IPS-20b (cell line): ENCODE measurements at regions not wholly inside any gene's neighbourhood (a gene's known extent, or its start where the extent isn't known, plus 50 kb on each side); places are given as distances from the start of the nearest gene placed in this dataset.

Experiments
- H3K27ac ChIP-seq: one replicate; pipeline ENCODE4 v1.5.1; 2013; ENCODE audit warnings: low read length
- H3K27me3 ChIP-seq: 2 replicates; pipeline ENCODE4 v1.6.1; 2013; ENCODE audit warnings: mild to moderate bottlenecking, low read length, inconsistent platforms; ENCODE audit not compliant: insufficient read depth
- H3K36me3 ChIP-seq: 2 replicates; pipeline ENCODE4 v1.6.1; 2013; ENCODE audit warnings: low read depth, mild to moderate bottlenecking, inconsistent platforms, low read length, moderate library complexity; ENCODE audit not compliant: insufficient read depth
- H3K4me1 ChIP-seq: 2 replicates; pipeline ENCODE4 v1.6.1; 2013; ENCODE audit warnings: mild to moderate bottlenecking, control low read depth, inconsistent platforms, low read length, moderate library complexity; ENCODE audit not compliant: insufficient read depth
- H3K4me3 ChIP-seq: 2 replicates; pipeline ENCODE4 v1.5.1; 2013; ENCODE audit warnings: mild to moderate bottlenecking, low read length, inconsistent platforms
- H3K9ac ChIP-seq: 2 replicates; pipeline ENCODE4 v1.6.1; 2013; ENCODE audit warnings: low read depth, mild to moderate bottlenecking, inconsistent platforms, low read length, moderate library complexity
- H3K9me3 ChIP-seq: 2 replicates; pipeline ENCODE4 v1.6.1; 2013; ENCODE audit warnings: mild to moderate bottlenecking, low read depth, low read length, inconsistent platforms; ENCODE audit not compliant: insufficient read depth

DNA sequence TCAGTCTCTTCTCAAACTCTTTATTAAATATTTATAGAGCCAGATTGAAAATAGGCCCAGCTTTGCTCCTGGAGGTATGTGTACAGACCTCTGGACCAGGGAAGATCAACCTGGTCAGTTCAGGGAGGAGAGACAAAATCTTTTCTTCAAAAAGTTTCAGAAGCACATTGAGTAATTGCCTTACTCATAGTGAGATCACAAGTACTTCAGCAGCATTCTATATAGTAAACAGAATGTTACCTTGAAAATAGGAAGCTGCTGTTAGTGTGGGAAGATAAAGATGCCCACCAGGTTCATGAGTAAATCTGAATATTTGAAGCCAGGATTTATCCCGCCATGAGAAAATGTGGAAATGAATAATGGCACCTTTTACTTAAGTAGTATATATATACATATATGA, 665.9 kb upstream of the CITED2 start:
- no peak overlapping the region for H3K4me3 ChIP-seq
- no peak overlapping the region for H3K27ac ChIP-seq
- H3K27me3 ChIP-seq: no peaks in the 10 kb centered on the region
- H3K9ac ChIP-seq: no peak overlapping the region
- peaks cover 8% of the 10 kb centered on the region for H3K9me3 ChIP-seq
- H3K36me3 ChIP-seq: no peaks in the 10 kb centered on the region
- no peaks in the 10 kb centered on the region for H3K4me1 ChIP-seq

DNA sequence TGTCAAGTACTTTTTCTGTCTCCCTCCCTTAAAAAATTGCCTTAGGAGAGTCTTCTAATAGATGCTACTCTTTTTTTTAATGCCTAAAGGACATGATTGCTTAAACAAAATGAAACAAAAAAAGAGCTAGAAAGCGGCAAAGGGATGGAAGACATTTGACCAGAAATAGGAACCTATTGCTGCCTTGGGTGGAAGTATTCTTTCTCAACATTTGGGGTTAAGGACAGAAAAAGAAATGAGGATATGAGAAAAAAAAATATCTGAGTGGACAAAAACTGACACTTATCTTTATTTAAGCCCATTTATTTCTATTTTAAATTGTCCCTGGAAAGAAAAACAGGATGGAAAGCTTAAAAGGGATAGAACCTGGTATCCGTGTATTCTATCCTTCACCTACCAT, 664.9 kb upstream of the CITED2 start:
- no peak overlapping the region for H3K9ac ChIP-seq
- no peaks in the 10 kb centered on the region for H3K27me3 ChIP-seq
- no peak overlapping the region for H3K27ac ChIP-seq
- H3K4me1 ChIP-seq: no peaks in the 10 kb centered on the region
- peaks cover 8% of the 10 kb centered on the region for H3K9me3 ChIP-seq
- H3K36me3 ChIP-seq: no peaks in the 10 kb centered on the region
- H3K4me3 ChIP-seq: no peak overlapping the region

DNA sequence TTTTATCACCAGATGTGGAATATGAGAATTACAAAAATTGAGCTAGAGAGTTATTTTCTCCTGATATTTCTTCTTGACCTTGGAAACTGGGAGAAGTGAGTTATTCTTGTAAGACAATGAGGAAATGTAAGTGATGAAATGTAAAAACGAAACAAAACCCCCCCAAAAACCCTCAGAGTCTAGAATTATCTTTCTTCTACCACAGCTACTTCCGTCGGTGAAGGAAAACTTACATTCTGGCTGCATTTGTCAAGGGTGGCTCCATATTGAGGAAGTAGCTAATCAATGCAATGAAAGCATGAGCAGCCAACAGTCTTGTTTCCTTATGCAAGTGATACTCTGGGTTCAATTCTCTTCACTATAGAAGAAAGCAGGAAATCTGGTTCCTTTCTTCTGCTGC, 661.7 kb upstream of the CITED2 start:
- no peak overlapping the region for H3K4me3 ChIP-seq
- no peaks in the 10 kb centered on the region for H3K36me3 ChIP-seq
- no peak overlapping the region for H3K9ac ChIP-seq
- H3K27me3 ChIP-seq: no peaks in the 10 kb centered on the region
- H3K9me3 ChIP-seq: peaks cover 8% of the 10 kb centered on the region
- no peak overlapping the region for H3K27ac ChIP-seq
- no peaks in the 10 kb centered on the region for H3K4me1 ChIP-seq

DNA sequence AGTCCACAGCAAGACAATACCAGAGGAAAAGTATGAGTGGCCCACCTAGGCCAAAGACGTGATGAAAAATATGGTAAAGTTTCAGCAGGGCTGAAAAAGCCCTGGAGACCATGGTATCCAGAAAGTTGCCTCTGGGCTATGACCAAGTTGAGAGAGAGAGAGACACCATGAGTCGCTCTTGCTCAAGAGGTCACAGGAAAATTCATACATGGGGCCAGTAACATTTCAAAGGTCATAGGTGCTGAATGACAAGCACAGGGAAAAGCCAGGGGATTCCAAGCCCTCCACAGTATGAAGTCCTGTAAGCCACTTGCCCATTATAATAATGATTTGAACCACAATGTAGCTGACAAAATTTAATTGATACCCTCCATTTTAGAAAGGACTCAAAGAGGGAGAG, 657.7 kb upstream of the CITED2 start:
- no peaks in the 10 kb centered on the region for H3K4me1 ChIP-seq
- H3K4me3 ChIP-seq: no peak overlapping the region
- H3K27me3 ChIP-seq: no peaks in the 10 kb centered on the region

DNA sequence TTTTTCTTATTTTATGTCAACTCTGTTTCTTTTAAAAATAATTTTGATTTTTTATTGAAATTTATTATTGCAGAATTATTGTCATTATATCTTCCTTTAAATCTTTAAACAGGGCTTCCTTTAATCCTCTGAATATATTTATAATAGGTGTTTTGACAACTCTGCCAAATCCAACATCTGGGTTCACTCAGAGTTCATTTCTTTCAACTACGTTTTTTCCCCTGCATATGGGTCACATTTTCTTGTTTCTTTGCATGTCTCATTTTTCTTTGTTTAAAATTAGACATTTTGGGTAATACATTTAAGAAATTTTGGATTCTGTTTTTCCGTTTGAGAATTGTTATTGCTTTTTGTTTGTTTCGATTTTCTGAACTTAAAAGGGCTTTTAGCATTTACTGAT, 655.1 kb upstream of the CITED2 start:
- Histone ChIP-seq H3K36me3 (no peaks in the 10 kb centered on the region), H3K27ac (no peak overlapping the region), H3K4me1 (no peaks in the 10 kb centered on the region), H3K9ac (no peak overlapping the region), H3K4me3 (no peak overlapping the region), H3K27me3 (no peaks in the 10 kb centered on the region), H3K9me3 (no peaks in the 10 kb centered on the region; the same call in 1 of the 2 replicates)

More for the DNA sequence above, 657.7 kb upstream of the CITED2 start:
- no peak overlapping the region for H3K9ac ChIP-seq
- H3K36me3 ChIP-seq: no peaks in the 10 kb centered on the region
- H3K9me3 ChIP-seq: peaks cover 8% of the 10 kb centered on the region
- no peak overlapping the region for H3K27ac ChIP-seq

DNA sequence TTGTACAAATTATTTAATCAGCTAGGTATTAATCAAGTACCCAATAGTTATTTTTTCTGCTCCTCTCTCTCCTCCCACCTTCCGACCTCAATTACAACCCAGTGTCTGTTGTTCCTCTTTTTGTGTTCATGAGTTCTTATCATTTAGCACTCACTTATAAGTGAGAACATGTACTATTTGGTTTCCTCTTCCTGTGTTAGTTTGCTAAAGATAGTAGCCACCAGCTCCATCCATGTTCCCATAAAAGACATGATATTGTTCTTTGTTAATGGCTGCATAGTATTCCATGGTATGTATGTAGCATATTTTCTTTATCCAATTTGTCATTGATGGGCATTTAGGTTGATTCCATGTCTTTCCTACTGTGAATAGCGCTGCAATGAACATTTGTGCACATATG, 652.8 kb upstream of the CITED2 start:
- Histone ChIP-seq H3K9me3 (no peaks in the 10 kb centered on the region; the same call in 1 of the 2 replicates), H3K9ac (no peak overlapping the region), H3K27ac (no peak overlapping the region), H3K4me3 (no peak overlapping the region), H3K36me3 (no peaks in the 10 kb centered on the region), H3K27me3 (no peaks in the 10 kb centered on the region), H3K4me1 (no peaks in the 10 kb centered on the region)

DNA sequence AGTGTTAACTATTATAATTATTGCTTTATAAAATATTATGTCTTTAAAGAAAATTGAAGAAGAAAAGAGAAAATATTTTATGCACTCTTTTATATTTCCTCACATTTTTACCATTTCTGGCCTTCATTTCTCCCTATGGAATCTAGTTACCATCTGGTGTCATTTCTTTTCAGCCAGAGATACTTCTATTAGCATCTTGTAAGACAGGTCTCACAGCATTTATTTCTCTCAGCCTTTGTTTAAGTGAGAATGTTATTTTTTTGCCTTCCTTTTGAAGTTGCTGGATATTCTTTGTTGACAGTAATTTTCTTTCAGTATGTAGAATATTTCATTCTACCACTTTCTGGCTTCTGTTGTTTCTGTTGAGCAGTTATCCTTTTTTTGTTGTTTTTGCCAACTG, 652.1 kb upstream of the CITED2 start:
- H3K27ac ChIP-seq: no peak overlapping the region
- no peaks in the 10 kb centered on the region for H3K27me3 ChIP-seq
- H3K4me3 ChIP-seq: no peak overlapping the region
- no peaks in the 10 kb centered on the region for H3K36me3 ChIP-seq
- no peaks in the 10 kb centered on the region; the same call in 1 of the 2 replicates for H3K9me3 ChIP-seq
- no peak overlapping the region for H3K9ac ChIP-seq
- no peaks in the 10 kb centered on the region for H3K4me1 ChIP-seq

DNA sequence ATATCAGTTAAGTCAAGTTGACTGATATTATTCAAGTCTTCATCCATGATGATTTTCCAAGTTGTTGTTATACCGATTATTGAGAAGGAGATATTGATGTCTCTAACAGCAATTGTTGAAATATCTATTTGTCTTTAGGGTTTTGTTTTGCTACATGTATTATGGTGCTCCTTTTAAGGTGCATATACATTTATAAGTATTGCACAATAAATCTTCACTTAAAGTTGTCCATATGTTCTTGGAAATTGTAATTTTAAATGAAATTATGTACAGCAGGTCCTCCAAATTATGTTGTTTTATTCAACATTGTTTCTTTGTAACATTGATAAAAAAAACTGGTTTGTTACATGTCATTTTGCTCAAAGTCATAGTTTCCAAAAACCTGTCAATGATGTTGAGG, 650.7 kb upstream of the CITED2 start:
- Histone ChIP-seq H3K4me3 (no peak overlapping the region), H3K9ac (no peak overlapping the region), H3K27ac (no peak overlapping the region), H3K4me1 (no peaks in the 10 kb centered on the region), H3K36me3 (no peaks in the 10 kb centered on the region), H3K9me3 (peaks cover 10% of the 10 kb centered on the region), H3K27me3 (no peaks in the 10 kb centered on the region)

DNA sequence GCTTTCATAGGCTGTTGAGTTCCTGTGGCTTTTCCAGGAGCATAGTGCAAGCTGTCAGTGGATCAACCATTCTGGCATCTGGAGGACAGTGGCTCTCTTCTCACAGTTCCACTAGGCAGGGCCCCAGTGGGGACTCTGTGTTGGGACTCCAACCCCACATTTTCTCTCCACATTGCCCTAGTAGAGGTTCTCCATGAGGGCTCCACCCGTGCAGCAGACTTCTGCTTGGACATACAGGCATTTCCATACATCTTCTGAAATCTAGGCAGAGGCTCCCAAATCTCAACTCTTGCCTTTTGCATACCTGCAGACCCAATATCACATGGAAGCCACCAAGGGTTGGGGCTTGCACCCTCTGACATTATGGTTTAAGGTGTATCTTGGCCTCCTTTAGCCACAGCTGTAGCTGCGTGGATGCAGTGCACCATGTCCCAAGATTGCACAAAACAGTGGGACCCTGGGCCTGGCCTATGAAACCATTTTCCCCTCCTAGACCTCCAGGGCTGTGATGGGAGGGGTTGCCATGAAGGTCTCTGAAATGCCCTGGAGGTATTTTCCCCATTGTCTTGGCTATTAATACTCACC, 645.9 kb upstream of the CITED2 start:
- no peak overlapping the region for H3K4me3 ChIP-seq
- no peaks in the 10 kb centered on the region for H3K27me3 ChIP-seq
- no peak overlapping the region for H3K9ac ChIP-seq
- no peak overlapping the region for H3K27ac ChIP-seq
- no peaks in the 10 kb centered on the region for H3K36me3 ChIP-seq
- no peaks in the 10 kb centered on the region for H3K4me1 ChIP-seq
- H3K9me3 ChIP-seq: peaks cover 22% of the 10 kb centered on the region

DNA sequence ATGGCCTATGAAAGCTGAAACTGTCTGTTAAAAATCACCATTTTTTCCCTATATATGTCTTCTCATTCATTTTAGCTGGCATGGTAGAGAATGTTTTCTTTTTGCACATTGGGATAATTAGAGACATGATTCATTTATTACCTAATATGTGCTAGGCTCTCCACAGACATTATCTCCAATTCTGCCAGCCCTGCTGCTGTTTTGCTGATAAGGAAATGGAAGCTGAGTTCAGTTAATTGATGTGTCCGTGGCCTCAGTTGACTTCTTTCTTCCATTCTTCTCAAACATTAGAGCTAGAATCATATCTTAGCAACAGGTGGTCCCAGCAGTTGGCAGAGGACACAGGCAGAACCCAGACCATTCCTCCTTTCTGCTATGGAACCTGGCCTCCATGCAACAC, 644.1 kb upstream of the CITED2 start:
- Histone ChIP-seq H3K9ac (no peak overlapping the region), H3K4me3 (no peak overlapping the region), H3K4me1 (no peaks in the 10 kb centered on the region), H3K27ac (no peak overlapping the region), H3K36me3 (no peaks in the 10 kb centered on the region), H3K9me3 (peaks cover 22% of the 10 kb centered on the region), H3K27me3 (no peaks in the 10 kb centered on the region)

DNA sequence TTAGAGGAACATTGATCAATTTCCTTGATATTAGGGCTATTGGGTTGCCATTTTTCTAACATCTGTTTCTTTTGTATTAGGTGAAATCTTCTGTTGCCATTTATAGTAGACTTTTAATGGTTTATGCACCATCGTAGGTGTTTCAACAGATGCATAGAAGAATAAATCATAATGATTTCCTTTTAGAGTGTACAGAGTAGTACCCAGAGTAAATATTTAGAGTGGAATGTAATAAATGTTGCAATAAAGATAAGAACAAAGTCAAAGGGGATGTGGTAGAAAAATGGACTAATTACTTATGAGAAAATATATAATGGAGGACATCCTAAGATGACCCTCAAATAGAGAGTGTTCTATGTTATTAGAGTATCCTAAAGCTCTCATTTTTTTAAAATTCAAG, 643.0 kb upstream of the CITED2 start:
- Histone ChIP-seq H3K36me3 (no peaks in the 10 kb centered on the region), H3K9me3 (peaks cover 22% of the 10 kb centered on the region), H3K9ac (no peak overlapping the region), H3K27me3 (no peaks in the 10 kb centered on the region), H3K4me1 (no peaks in the 10 kb centered on the region), H3K4me3 (no peak overlapping the region), H3K27ac (no peak overlapping the region)

DNA sequence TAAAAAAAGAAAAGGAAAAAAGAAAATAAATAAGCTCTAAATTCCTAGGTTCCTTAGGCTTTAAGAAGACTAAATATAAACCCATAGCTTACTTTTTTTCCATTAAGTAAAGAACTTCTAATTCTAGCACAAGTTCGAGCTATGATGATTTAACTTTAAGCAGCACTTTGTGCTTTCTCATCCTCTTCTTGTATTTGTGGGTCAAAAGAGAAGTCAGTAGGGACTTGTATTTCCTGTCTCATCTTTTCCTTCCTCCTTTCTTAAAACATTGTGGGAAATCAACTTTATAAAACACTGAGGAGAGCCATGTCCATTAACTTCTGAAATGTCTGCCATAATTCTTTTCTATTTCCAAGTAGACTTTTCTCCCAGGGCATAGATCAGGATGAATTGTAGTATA, 637.7 kb upstream of the CITED2 start:
- Histone ChIP-seq H3K9ac (no peak overlapping the region), H3K27me3 (no peaks in the 10 kb centered on the region), H3K36me3 (no peaks in the 10 kb centered on the region), H3K4me3 (no peak overlapping the region), H3K4me1 (no peaks in the 10 kb centered on the region), H3K27ac (no peak overlapping the region), H3K9me3 (peaks cover 6% of the 10 kb centered on the region; the same call in 1 of the 2 replicates)
